OCI-LY7 (cell line): ENCODE measurements at regions not wholly inside any gene's neighbourhood (a gene's known extent, or its start where the extent isn't known, plus 50 kb on each side); places are given as distances from the start of the nearest gene placed in this dataset.

ENCODE experiments used
- BruUV-seq: library from RNA; stranded (reverse); fragments of 400-500 nt; replicated peaks from 2 replicates; lab custom pipeline; 2021; lab: Mats Ljungman, UMichigan
- CTCF ChIA-PET: fragments of 300-600 bp; sonication (Branson Sonifier 250); formaldehyde crosslinking; loops from one replicate; lab custom pipeline; 2022; ENCODE audit warnings: antibody characterized with exemption; ENCODE audit not compliant: unreplicated experiment; lab: Charles Lee
- POLR2A ChIA-PET: fragments of 300-600 bp; sonication (Branson Sonifier 250); formaldehyde crosslinking; loops from one replicate; lab custom pipeline; 2022; ENCODE audit warnings: antibody characterized with exemption; lab: Charles Lee
- DNase-seq: peaks from one replicate; pipeline ENCODE4 v3.0.0-alpha.2; 2015; ENCODE audit warnings: low spot score
- H2AFZ ChIP-seq: fragments of 200-600 bp; sonication (generic), shearing (Covaris generic); 2 replicates; pipeline ENCODE4 v1.6.1; 2014; ENCODE audit warnings: mild to moderate bottlenecking, antibody characterized with exemption, low read length, moderate library complexity
- H3K27ac ChIP-seq: fragments of 200-600 bp; sonication (generic); 2 replicates; pipeline ENCODE4 v1.5.1; 2014; ENCODE audit warnings: mixed run types, low read depth, mild to moderate bottlenecking, moderate library complexity, low read length, inconsistent platforms; ENCODE audit not compliant: poor library complexity, severe bottlenecking
- H3K36me3 ChIP-seq: fragments of 200-600 bp; sonication (generic); 2 replicates; pipeline ENCODE4 v1.6.1; 2014; ENCODE audit warnings: mild to moderate bottlenecking, antibody characterized with exemption, low read length, moderate library complexity, mixed read lengths; ENCODE audit not compliant: insufficient read depth
- H3K4me1 ChIP-seq: fragments of 200-600 bp; sonication (generic); 2 replicates; pipeline ENCODE4 v1.5.1; 2014; ENCODE audit warnings: mild to moderate bottlenecking, low read length; ENCODE audit not compliant: insufficient read depth, poor library complexity, severe bottlenecking
- H3K4me2 ChIP-seq: fragments of 200-600 bp; sonication (generic); 2 replicates; pipeline ENCODE4 v1.6.1; 2014; ENCODE audit warnings: mild to moderate bottlenecking, low read length
- H3K4me3 ChIP-seq: fragments of 200-600 bp; sonication (generic); 2 replicates; pipeline ENCODE4 v1.5.1; 2014; ENCODE audit warnings: mild to moderate bottlenecking, low read depth, low read length; ENCODE audit not compliant: poor library complexity, severe bottlenecking
- H3K79me2 ChIP-seq: fragments of 200-600 bp; sonication (generic); 2 replicates; pipeline ENCODE4 v1.6.1; 2016; ENCODE audit warnings: low read depth, mild to moderate bottlenecking, low read length, moderate library complexity, mixed read lengths; ENCODE audit not compliant: insufficient read depth
- H3K9me2 ChIP-seq: fragments of 200-600 bp; sonication (generic); 2 replicates; pipeline ENCODE4 v1.6.1; 2016; ENCODE audit warnings: mild to moderate bottlenecking, low read length, mixed read lengths; ENCODE audit not compliant: insufficient read depth
- H3K9me3 ChIP-seq: fragments of 200-600 bp; sonication (generic); 2 replicates; pipeline ENCODE4 v1.6.1; 2014; ENCODE audit warnings: mild to moderate bottlenecking, mixed run types, low read length, mixed read lengths
- H4K20me1 ChIP-seq: fragments of 200-600 bp; sonication (generic); 2 replicates; pipeline ENCODE4 v1.6.1; 2014; ENCODE audit warnings: mild to moderate bottlenecking, antibody characterized with exemption, low read length, moderate library complexity, mixed read lengths; ENCODE audit not compliant: insufficient read depth
- EZH2phosphoT487 ChIP-seq: fragments of 200-600 bp; sonication (generic); IDR thresholded peaks from 2 replicates; pipeline ENCODE4 v1.6.1; 2018; ENCODE audit warnings: low read depth, borderline replicate concordance, mild to moderate bottlenecking, mixed run types, antibody characterized with exemption, low read length, moderate library complexity, mixed read lengths
- intact Hi-C: fragments of 100-400 bp; cut with micrococcal nuclease; formaldehyde crosslinking; loops from one replicate; pipeline ENCODE4 v1.10.0; 2022; ENCODE audit not compliant: unreplicated experiment
- TF ChIP-seq, protein P1 (sequence below): fragments of 200-600 bp; sonication (generic); conservative IDR thresholded peaks from 2 replicates; pipeline ENCODE4 v1.5.1; 2014; ENCODE audit warnings: mild to moderate bottlenecking, antibody characterized with exemption, low read length, moderate library complexity, mixed read lengths

DNA sequence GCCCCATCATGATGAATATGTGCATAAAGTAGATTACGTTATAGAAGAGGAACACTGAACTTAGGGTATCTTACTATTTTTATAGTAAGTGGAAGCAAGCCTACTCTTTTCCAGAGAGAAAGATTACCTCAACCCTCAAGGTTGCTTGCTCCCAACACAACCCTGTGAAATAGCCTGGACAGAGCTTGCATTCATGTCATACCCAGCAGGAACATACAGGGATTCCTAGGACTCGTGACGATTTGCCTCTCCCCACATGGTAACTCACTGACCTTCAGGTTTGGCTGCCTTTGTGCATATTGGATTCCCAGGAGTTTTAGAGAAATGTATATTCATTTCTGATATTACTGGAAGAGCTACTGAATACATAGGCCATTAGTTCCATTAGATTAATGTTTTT lies 80.5 kb downstream of the BLTP1 start:
- no peak for TF ChIP-seq EZH2phosphoT487
- TF ChIP-seq, protein P1, sequence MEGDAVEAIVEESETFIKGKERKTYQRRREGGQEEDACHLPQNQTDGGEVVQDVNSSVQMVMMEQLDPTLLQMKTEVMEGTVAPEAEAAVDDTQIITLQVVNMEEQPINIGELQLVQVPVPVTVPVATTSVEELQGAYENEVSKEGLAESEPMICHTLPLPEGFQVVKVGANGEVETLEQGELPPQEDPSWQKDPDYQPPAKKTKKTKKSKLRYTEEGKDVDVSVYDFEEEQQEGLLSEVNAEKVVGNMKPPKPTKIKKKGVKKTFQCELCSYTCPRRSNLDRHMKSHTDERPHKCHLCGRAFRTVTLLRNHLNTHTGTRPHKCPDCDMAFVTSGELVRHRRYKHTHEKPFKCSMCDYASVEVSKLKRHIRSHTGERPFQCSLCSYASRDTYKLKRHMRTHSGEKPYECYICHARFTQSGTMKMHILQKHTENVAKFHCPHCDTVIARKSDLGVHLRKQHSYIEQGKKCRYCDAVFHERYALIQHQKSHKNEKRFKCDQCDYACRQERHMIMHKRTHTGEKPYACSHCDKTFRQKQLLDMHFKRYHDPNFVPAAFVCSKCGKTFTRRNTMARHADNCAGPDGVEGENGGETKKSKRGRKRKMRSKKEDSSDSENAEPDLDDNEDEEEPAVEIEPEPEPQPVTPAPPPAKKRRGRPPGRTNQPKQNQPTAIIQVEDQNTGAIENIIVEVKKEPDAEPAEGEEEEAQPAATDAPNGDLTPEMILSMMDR, result no peak
- ChIA-PET CTCF (no interaction called here), POLR2A (interaction anchor here (0.6 kb wide), 1 partner anchor 10 kb away, joined by 5 read pairs; no protein-coding TSS in a partner anchor)

DNA sequence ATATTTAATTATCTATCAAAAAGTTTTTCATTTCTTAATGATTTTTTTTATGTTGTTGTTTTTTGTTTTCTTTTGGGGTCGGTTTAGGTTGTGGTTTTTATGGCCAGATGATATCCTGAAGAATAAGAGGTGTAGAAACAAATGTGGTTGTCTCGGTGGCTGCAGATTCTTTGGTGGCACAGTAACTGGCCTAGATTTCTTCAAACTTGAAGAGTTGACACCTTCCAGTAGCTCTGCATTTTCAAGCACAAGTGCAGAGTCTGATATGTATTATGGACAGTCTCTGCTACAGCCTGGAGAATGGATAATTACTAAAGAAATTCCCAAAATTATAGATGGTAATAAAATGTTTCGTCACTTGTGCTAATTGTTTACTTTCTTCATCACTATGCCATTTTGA lies 82.6 kb downstream of the BLTP1 start:
- POLR2A ChIA-PET, result interaction anchor here (0.6 to 1.4 kb wide), 2 partner anchors 15 to 84 kb away, joined by 3 read pairs; no protein-coding TSS in a partner anchor
- intact Hi-C loops, result no loop called here
- no peaks in the 10 kb centered on the region for H3K4me1 ChIP-seq
- H3K9me2 ChIP-seq, result no peaks in the 10 kb centered on the region
- CTCF ChIA-PET, result no interaction called here
- H3K4me3 ChIP-seq, result no peak overlapping the region
- no peak for TF ChIP-seq EZH2phosphoT487
- TF ChIP-seq, protein P1, result no peak
- no peaks in the 10 kb centered on the region for H3K79me2 ChIP-seq
- no peaks in the 10 kb centered on the region for H3K9me3 ChIP-seq
- H2AFZ ChIP-seq, result no peak overlapping the region
- no TSS peak for BruUV-seq
- peaks cover 12% of the 10 kb centered on the region for H3K36me3 ChIP-seq
- H3K4me2 ChIP-seq, result no peak overlapping the region
- H3K27ac ChIP-seq, result no peak overlapping the region
- DNase-seq, result no peak
- no peaks in the 10 kb centered on the region for H4K20me1 ChIP-seq

More for the DNA sequence above, 80.5 kb downstream of the BLTP1 start:
- no peak for DNase-seq
- Histone ChIP-seq H3K27ac (no peak overlapping the region), H3K9me2 (no peaks in the 10 kb centered on the region), H2AFZ (no peak overlapping the region), H3K36me3 (peaks cover 13% of the 10 kb centered on the region), H3K4me1 (no peaks in the 10 kb centered on the region), H3K9me3 (no peaks in the 10 kb centered on the region), H4K20me1 (no peaks in the 10 kb centered on the region), H3K79me2 (no peaks in the 10 kb centered on the region), H3K4me3 (no peak overlapping the region), H3K4me2 (no peak overlapping the region)
- intact Hi-C loops, result no loop called here
- BruUV-seq, result no TSS peak

- Histone ChIP-seq H3K9me2 (no peaks in the 10 kb centered on the region), H3K36me3 (peaks cover 20% of the 10 kb centered on the region; the same call in 1 of the 2 replicates), H3K4me2 (no peak overlapping the region), H3K4me1 (no peaks in the 10 kb centered on the region), H3K4me3 (no peak overlapping the region), H3K79me2 (no peaks in the 10 kb centered on the region), H3K27ac (no peak overlapping the region), H3K9me3 (no peaks in the 10 kb centered on the region), H2AFZ (no peak overlapping the region), H4K20me1 (no peaks in the 10 kb centered on the region)
- ChIA-PET POLR2A (no interaction called here), CTCF (no interaction called here)
- BruUV-seq, result no TSS peak
- intact Hi-C loops, result no loop called here
- DNase-seq, result no peak
- TF ChIP-seq EZH2phosphoT487, result no peak
- TF ChIP-seq, protein P1, result no peak
These were observed 91.7 kb downstream of the BLTP1 start for GRCh38 chr4:122243785-122244184.
